GM18520 (cell line): ENCODE measurements at regions not wholly inside any gene's neighbourhood (a gene's known extent, or its start where the extent isn't known, plus 50 kb on each side); places are given as distances from the start of the nearest gene placed in this dataset.

Experiments
- ATAC-seq: cut with Tn5 transposase; IDR thresholded peaks from one replicate; pipeline ENCODE4 v1.9.1; 2021; ENCODE audit not compliant: unreplicated experiment

DNA sequence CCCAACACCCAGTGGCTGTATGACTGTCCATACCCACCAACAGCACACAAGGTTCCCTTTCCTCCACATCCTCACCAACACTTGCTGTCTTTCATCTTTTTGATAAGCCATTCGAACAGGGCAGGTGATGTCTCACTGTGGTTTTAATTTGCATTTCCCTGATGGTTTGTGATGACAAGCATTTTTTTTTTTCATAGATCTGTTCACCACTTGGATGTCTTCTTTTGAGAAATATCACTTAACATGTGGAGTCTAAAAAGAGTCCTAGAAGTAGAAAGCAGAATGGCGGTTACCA is 198.1 kb upstream of the DIO3 start:
- ATAC-seq: no peak

GRCh38 chr14:101363880-101364391 is 197.4 kb upstream of the DIO3 start:
- ATAC-seq: no peak

GRCh38 chr14:101364503-101365328 is 196.6 kb upstream of the DIO3 start:
- no peak for ATAC-seq

- ATAC-seq: no peak
Measured at GRCh38 chr14:101365329-101366158, 195.8 kb upstream of the DIO3 start.

DNA sequence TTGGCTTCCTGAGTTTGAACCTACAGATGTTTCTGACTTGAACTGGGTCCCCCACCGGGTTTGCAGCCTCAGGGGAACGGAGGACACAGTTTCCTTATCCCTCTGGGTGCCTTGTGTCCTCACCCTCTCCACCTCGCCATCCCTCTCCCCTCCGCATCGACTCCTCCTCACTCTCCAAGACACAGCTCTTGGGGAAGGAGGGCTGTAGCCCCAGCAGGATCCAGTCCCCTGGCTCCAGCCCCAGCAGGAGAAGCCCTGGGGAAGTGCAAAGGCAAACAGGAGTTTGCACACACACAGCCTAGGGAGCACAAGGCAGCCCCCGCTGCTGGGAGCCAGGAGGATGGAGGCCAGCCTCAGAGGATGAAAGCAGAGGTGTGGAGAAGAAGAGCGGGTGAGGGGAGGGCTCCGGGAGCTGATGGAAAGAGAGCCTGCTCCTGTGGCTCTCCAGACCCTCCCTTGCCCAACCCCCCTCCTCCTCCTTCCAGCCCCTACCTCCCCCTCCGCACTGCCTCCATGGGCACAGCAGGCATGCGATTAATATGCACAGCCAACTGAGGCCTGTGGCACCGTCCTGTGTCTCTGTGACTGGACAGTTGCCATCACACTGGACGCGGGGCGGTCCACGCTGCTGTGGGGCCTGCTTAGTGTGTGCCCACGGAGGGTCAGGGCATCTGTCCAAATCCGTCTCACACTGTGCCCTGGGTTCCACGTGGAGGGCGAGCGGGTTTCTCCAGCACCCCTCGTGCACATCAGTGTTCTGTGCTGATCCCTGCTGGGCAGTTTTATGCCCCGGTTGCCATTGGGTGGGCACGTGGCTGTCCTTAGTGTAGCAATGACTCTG is 193.7 kb upstream of the DIO3 start:
- no peak for ATAC-seq

DNA sequence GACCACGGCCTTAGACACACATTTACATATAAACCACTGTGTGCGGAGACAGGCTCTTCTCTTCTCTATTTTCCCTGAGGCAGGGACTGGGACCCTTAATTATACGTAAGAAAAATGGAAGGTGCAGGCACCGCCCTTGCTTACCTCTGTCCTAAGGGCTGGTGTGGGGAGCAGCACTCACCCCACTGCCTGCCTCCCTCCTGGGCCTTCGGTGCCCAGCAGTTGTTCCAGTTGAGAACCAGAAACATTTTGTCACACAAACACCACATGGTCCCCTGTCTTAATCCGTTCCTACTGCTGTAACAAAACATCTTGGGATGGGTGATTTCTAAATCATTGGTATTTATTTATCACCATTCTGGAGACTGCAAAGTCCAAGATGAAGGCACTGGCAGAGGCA is 192.7 kb upstream of the DIO3 start:
- no peak for ATAC-seq

- no peak for ATAC-seq
Measured at GRCh38 chr14:101369194-101369915, 191.9 kb upstream of the DIO3 start.

DNA sequence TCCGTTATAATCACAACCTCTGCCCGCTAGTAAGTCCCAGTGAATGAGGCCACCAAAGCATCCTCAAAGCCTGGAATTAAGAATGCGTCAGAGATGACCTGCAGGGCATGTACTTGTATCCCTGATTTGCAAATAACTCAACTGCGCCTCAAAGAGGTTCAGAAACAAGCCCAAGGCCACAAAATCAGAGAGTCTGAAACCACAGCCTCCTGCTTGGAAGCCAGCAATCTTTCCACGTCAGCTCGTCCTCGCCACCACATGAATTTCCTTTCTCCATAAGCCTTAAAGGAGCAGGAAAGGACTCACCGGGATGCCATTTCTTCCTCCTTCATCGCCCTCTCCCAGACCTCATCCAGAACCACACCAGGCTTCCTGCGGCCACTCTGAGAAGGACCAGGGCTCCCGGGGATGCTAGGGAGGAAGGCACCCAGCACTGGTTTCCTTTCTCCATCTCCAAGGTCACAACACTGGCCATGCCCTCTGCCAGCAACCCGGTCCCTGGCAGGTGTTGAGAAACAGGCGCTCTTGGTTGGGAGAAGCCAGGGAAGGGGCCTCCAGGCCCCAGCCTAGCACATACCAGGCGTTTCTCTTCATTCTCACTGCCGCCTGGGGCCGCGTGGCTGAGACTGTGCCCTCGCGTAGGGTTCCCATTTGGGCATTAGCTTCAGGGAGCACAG is 191.2 kb upstream of the DIO3 start:
- ATAC-seq: no peak

DNA sequence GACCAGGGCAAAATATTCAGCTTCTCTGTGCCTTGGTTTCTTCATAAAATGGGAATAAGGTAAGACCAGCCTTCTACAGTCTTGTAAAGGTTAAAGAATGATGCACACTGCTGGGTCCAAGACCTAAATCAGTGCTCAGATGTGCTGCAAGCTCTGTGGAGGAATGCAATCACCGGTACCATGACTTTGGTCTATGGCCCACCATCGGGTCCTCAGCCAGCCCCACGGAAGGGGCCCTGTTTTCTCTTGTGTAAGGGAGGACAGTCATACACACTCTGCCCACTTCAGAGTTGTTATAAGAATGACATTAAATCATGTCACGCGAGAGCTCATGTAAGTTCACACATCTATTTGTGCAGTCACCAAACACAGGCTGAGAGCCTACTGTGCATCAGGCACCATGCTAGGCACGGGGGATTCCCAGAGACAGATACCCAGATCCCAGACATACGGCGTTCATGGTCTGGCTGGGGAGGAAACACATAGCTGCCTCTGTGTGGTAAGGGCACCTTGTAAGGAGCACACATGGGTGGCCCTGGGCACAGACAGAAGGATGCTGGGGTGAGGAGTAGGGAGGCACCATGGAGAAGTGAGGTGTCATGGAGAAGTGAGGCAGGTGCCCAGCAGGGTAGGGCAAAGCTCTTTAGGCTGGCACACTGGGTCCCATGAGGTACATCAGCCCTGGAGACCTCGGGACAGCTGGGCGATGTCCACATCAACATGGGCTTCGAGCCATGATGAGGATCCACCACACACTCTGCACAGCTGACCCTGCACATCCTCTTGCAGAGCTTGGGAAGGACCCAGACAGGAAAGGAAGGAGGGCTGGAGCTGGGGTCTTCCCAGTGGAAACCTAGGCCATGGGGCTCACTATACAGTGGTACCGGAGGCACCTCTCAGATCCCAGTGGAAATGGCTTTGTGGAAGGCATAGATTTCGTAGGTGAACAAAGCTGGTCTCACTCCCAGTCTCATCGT is 190.4 kb upstream of the DIO3 start:
- no peak for ATAC-seq

- no peak for ATAC-seq
Measured at GRCh38 chr14:101371799-101372793, 189.2 kb upstream of the DIO3 start.

GRCh38 chr14:101372894-101373620 is 188.2 kb upstream of the DIO3 start:
- ATAC-seq: no peak

- ATAC-seq: no peak
Measured at GRCh38 chr14:101373690-101374295, 187.5 kb upstream of the DIO3 start.

- ATAC-seq: no peak
Measured at GRCh38 chr14:101374373-101375338, 186.6 kb upstream of the DIO3 start.

DNA sequence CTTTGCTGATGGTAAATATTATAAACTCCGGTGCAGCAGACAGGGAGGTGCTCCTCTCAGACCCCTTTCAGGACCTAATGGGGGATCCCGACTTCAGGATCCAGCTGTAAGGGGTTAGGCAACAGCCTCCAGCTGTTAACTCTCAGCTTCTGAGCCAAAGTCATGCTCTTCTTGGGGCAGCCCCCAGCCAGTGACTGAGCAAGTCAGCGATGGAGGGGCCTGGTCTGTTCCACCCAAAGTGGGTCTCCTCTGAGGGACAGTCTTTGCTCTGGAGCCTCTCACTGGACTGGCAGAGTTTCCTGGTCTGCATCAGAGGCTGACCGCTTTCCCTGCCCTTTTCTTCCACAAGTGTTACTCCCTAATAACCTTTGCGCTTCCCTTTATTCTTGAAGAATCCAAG is 184.2 kb upstream of the DIO3 start:
- no peak for ATAC-seq

GRCh38 chr14:101379842-101380241 is 181.5 kb upstream of the DIO3 start:
- no peak for ATAC-seq
